RCC 7860 (cell line): ENCODE measurements at regions not wholly inside any gene's neighbourhood (a gene's known extent, or its start where the extent isn't known, plus 50 kb on each side); places are given as distances from the start of the nearest gene placed in this dataset.
"Not testable (repeated sequence)": the region's sequence is repeated elsewhere in the genome, so short reads cannot be mapped to it uniquely, and the experiment has no call there.

Source experiments
- DNase-seq: peaks from one replicate; pipeline ENCODE4 v3.0.0-alpha.2; 2015; ENCODE audit warnings: low spot score
- FAIRE-seq: peaks from 2 replicates; lab custom pipeline; 2012; peaks lifted over from hg19 to GRCh38; lab: Jason Lieb, UNC

DNA sequence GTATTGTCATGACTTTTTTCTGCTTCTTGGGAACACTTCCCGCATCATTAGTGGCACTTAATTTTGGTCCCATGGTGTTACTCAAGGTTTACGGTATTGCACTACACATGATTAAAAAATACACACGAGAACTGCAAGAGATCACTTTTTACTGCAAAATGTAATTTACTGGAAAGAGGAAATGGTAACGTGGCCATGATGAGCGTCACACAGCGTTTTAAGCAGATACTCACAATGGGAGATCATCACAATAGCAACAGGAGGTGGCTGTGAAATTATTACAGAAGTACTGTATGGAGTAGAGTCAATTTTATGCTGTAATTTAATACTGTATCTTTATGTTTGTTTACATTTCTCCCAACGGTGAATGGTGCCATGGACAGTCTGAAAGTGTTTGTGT is 1510.3 kb downstream of the AMY1C start:
- FAIRE-seq: no peak
- no peak for DNase-seq

DNA sequence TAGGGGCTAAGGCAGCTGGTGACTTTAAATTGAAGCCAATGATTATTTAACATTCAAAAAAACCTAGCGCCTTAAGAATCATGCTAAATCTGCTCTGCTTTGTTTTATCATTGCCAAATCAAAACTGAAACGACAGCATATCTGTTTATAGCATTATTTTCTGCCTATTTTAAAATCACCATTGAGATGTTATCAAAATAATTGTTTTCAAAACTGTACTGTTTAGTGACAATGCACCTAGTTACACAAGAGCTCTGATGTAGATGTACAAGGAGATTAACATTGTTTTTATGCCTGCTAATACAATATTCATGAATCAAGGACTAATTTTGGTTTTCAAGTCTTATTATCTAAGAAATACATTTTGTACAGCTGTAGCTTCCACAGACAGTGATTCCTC is 1521.3 kb downstream of the AMY1C start:
- FAIRE-seq (no peak), DNase-seq (no peak)

DNA sequence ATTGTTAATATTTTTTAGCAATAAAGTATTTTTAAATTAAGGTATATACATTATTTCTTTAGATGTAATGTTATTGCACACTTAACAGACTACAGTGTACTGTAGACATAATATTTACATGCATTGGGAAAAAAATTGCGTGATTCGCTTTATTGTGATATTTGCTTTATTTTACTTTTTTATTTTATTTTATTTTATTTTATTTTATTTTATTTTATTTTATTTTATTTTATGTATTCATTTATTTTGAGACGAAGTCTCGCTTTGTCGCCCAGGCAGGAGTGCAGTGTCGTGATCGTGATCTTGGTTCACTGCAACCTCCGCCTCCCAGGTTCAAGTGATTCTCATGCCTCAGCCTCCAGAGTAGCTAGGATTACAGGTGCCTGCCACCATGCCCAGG is 1522.7 kb downstream of the AMY1C start:
- not testable (repeated sequence) for DNase-seq, FAIRE-seq

DNA sequence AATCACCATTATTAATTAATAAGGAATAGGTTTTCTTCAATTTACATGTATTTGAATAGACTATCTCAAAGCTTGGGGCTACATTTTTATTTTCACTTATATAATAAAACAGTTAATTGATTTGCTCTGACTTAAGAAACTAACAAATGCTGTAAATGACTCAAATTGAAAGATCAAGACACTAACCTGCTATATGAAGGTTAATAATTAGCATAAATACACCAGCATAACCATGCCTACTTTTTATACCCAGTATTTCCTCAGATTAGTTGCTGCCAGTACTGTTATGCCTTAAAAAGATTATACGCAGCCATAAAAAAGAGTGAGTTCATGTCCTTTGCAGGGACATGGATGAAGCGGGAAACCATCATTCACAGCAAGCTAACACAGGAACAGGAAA is 1545.1 kb downstream of the AMY1C start:
- DNase-seq (no peak), FAIRE-seq (no peak)

DNA sequence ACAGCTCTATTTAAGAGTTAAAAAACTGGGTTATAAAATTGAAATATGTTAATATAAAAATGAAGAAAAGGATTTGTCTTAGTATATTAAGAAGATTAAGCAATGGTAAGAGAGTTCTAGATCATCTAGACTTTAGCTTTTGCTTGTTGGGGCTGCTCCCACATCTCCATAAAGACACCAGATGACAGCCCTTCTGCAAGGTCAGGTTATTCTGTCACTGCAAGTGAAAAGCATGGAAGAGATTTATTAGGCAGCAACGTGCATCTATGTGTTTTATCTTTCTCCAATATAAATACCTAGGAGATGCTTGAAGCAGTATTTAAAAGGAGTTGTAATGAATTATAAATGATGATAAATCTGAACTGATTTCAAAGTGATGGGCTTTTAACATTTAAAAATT is 1560.4 kb downstream of the AMY1C start:
- DNase-seq: no peak
- no peak for FAIRE-seq

DNA sequence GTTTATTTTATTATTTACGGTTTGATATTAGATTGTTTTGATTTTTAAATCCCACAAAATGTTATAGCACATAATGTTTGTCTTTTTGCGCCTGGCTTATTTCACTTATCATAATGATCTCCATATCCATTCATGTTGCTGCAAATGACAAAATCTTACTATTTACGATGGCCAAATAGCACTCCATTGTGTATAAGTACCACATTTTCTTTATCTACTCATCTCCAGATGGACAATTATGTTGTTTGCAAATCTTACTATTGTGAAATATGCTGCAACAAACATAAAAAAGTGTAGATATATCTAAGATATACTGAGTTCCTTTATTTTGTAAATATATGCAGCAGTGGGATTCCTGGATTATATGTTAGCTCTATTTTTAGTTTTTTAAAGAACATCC is 1568.3 kb downstream of the AMY1C start:
- FAIRE-seq: no peak
- DNase-seq: no peak

DNA sequence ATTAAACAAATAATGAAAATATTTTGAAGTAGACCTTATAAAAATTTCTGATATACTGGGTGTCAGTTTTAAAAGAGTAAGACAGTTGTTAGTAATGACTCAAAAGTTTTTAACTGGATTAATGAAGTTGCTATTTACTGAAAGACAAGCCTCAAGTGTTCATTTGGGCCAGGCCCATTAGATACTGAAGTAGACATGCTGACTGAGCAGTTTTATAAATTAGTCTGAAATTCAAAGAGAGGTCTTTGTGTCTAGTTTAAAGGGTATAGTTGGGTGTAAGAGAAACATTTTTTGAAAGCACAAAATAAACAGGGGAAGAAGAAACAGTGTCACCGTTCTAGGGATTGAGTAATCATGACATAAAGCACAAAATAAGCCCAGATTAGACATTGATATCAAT is 1577.2 kb downstream of the AMY1C start:
- FAIRE-seq (no peak), DNase-seq (no peak)

DNA sequence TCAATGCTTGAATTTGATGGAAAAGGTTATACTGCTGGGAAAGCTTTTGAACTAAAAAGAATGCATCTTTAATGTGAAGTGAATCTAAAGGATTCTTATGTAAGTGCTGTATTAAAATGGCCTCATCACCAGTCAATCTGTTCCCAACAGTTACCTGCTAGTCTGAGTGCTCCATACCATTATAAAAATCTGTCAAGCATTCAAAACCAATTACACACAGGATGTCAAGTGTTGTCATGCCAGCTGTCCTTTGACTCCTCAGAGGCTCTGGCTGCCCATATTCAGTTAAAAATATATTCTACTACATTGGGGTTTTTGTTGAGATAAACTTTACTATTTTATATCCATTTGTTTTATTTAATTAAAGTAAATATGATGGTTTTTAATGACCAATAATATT is 1587.7 kb downstream of the AMY1C start:
- DNase-seq (no peak), FAIRE-seq (no peak)

DNA sequence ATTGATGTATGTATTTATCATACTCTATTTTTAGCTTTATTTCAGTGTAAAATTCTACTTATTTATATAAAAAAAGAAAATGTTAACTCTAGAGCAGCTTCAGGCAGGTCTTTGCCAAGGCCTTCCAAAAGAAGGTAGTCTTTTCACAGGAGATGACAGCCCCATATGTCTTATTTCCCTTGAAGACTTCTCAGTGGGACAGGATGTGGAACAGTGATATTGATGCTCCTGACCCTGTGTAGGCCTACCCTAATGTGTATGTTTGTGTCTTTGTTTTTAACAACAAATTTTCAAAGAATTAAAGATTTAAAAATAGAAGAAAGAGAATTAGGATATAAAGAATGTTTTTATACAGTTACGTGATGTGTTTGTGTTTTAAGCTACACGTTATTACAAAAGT is 1593.6 kb downstream of the AMY1C start:
- DNase-seq: no peak
- no peak for FAIRE-seq

DNA sequence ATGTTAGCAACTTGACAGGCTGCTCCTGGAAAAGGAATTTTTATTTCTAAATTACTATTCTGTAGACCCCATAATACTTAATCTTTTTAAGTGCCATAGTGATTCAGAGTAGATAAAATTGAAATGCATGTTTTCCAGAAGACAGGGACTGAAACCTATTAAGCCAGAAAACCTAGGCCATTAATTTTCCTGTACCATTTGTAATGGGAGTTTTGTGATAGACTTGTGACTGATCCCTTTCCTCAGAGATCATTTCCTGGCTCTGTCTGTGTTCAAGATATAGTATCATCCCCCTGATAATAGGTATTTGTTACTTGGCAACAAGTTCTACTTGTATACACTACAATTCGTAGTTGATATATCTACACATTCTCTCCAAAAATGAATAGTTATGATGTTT is 1609.8 kb downstream of the AMY1C start:
- DNase-seq: no peak
- no peak for FAIRE-seq

DNA sequence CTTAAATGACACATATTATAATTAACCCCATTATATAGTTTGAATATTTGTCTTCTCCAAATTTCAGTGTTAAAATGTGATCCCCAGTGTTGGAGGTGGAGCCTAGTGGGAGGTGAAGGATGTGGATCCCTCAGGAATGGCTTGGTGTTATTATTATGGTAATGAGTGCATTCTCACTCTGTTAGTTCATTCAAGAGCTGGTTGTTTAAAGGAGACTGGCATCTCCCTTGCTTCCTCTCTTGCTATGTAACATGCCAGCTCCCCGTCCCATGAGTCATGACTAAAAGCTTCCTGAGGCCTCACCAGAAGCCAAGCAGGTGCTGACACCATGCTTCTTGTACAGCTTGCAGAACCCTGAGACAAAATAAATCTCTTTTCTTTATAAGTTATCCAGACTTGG is 1612.7 kb downstream of the AMY1C start:
- DNase-seq (no peak), FAIRE-seq (no peak)

DNA sequence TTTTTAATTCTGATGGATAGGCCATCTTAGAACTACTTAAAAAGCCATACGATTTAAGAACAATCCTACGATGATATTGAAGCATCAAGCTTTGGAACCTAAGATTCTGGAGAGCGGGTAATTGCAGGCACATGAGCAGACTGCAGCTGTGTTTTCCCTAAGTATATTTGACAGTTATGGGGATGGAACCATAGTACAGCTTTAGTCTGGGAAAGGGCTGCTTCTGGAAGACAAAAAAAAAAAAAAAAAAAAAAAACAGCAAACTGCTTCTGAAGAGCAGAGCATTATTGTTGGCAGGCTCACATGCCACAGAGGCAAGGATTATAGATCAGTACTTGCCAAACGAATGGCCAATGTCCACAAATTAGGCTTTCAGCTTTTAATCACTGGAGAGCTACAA is 1618.7 kb downstream of the AMY1C start:
- DNase-seq: no peak
- FAIRE-seq: no peak

DNA sequence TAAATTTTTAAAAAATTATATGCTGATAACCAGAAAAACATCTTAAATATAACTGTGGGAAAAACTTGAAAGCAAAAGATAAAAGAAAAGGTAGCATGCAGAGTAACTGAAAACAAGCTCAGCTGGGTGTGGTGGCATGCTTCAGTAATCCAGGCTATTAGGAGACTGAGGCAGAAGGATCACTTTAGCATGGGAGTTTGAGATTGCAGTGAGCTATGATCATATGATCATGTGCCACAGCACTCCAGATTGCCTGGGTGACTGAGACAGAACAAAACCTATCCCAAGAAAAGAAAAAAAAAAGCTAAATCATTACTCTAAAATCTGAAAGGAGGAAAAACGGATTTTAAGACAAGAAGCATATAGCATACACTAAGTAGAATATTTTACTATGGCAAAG is 1624.0 kb downstream of the AMY1C start:
- no peak for DNase-seq
- FAIRE-seq: no peak

DNA sequence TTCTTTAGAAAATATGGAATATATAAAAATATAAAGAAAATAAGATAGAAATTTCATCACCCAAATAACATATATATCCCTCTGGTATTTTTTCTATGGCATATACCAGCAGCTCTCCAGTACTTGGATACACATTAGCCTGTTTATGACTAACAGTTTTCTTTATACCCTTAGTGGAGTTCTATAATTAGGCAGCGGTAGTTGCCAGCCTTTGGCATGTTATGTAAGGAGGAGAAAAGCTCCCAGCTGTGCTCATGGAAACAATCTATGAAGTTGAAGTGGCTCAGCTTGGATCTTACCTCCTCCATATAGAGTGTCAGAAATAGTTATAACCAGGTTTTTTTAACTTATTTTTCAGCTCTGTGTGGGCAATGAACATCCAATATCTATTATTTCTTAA is 1636.8 kb downstream of the AMY1C start:
- DNase-seq (no peak), FAIRE-seq (no peak)

DNA sequence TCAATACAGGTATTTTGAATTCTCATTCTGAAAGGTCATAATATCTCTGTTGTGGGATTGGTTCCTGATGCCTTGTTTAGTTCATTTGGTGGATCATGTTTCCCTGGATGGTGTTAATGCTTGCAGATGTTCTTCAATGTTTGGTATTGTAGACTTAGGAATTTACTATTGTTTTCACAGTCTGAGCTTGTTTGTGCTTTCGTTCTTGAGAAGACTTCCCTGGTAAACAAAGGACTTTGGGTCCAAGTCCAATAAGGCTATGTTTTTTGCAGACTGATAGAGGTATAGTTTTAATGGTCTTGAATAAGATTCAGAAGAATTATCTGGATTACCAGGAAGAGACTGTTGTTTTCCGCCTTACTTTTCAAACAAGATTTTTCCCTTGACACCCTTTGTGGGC is 1646.3 kb downstream of the AMY1C start:
- DNase-seq (no peak), FAIRE-seq (no peak)

DNA sequence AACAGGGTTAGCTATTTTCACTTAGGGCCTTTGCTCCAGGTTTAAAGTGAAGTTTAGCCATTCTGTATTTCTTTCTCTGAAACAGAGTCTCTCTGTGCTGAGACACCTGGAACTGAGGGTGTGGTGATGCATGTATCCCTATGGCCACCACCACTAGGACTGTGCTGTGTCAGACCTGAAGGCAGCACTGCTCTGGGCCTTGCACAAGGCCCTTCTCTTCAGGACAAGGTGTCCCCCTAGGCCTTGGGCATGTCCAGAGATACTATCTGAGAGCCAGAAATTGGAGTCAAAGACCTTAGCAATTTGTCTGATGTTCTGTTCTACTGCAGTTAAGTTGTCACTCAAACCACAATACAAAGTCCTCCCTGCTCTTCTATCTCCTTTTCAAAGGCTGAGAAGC is 1649.2 kb downstream of the AMY1C start:
- FAIRE-seq (no peak), DNase-seq (no peak)

DNA sequence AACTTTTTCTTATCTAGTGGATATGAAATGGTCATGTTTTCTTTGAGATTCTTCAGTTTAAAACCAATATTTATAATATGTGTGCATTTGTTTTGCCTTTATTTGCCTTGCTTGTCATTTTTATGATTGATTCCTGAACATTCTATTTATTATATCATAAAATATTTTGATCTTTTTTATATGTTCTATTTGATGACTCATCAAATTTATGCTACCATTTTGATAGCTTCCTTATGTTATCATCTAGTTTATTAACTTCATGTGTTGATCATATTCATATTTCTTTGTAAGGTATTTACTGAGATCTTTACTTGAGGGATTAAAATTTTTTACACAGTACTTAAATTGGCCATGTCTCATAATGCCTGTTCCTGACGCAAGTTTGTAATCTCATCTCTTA is 1650.0 kb downstream of the AMY1C start:
- DNase-seq (no peak), FAIRE-seq (no peak)

DNA sequence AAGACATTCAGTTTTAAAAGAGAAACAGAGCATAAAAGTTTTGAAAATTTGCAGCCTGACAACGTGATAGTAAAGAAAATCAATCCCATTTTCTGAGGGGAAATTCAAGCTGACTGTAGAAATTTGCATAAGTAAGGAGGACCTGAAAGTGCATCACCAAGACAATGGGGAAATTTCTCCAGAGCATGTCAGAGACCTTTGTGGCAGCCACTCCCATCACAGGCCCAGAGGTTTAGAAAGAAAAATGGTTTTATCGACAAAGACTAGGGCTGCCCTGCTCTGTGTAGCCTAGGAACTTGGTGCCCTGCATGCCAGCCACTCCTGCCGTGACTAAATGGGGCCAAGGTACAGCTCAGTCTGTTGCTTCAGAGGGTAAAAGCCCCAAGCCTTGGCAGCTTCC is 1640.2 kb upstream of the PRMT6 start:
- no peak for FAIRE-seq
- no peak for DNase-seq

DNA sequence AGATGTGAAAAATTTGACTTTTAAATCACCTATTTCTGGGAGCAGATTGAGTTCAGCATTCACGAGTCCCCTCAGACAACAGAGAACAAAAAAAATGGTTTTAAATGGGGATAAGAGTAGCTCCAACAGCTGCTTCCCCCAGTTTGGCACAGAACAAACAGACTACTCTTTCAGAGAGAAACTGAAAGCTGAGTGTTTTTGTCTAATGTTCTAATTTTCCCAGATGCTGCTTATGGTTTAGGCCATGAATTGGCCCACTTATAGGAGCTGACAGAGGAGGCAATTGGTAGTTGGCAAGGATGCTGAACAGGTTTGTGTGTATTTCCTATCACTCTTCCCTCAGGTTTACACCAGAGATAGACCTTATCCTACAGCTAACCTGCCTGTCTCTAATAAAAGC is 1637.4 kb upstream of the PRMT6 start:
- DNase-seq (no peak), FAIRE-seq (no peak)

DNA sequence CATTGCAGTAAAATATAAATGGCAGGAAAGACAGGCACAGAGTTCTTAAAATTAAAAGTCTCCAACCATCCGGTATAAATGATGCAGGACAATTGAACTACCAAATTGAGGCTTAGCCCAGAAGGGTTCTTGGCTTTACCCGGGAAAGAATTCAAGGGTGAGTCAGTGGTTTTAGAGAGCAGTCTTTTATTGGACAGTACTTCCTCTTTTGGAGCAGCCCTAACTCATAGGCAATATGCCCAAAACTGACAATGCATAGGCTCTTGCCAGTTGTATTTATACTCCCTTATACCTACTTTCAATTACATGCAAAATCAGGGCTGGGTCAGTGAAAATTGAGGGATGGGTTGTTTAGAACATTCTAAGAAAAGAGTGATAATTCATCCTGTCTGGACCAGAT is 1628.9 kb upstream of the PRMT6 start:
- DNase-seq: no peak
- FAIRE-seq: no peak

DNA sequence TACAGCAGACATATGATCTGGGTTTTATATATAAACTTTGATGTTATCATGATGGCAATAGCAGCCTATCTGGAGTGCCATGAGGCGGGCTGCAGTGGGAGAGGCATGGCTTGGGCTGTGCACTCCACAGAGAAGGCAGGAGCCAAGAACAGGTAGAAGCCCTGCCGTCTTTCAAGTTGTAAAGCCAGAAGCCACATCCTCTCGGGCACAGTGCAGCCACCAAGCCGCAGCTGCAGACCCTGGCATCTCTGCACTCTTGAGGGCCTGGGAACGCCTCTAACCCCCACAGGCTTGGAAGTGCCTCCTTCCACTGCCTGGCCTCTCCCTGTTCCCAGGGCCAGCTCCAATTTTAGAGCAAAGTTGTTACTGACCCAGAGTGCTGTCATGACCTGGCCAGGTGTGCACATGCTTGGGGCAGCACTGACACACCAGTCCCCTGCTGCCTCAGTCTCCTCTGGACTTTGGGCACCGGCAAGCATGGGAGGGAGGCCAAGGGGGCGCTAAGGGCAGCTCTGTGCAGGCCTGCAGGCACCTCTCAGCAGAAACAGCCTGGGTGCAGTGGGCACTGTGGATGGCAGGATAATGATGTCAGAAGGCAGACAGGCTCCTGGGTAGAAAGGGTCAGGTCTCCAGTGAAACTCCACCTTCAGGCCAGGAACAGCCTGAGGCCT is 1619.8 kb upstream of the PRMT6 start:
- FAIRE-seq: no peak
- DNase-seq: no peak

DNA sequence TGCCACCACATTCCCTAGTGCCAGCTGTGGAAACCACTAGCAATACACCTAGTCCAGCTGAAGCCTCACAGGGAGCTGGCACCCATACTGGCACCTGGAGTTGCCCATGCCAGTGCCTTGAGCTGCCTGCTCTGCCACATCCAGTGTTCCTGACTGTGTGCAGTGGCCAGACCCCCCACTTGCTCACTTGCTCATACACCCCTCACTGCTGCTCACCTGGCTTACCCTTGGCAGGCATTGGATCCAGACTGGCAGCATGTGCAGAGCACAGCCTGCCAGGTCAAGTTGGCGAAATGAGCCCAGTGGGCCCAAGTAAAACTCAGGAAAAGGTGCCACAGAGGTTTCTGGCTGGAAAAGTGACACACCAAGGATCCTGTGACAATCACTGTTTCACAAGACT is 1618.6 kb upstream of the PRMT6 start:
- FAIRE-seq: no peak
- DNase-seq: no peak

DNA sequence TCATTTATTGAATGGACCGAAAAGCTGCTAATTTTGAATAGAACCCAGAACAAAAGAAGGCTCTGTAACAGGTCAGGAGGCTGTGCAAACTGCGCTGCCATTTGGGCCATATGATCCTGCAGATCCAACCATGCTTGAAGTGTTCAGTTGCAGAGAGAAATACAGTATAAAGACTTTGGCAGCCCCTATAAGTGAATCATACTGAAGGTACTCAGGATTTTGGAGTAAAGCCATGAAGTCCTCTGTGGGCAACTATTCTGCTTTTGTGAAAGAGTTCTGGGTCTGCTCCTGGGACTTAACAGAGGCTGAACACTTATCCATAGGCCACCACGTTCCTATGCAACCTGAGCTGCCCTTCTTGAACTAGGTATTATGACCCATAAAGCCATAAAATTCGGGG is 1613.6 kb upstream of the PRMT6 start:
- FAIRE-seq: no peak
- no peak for DNase-seq

DNA sequence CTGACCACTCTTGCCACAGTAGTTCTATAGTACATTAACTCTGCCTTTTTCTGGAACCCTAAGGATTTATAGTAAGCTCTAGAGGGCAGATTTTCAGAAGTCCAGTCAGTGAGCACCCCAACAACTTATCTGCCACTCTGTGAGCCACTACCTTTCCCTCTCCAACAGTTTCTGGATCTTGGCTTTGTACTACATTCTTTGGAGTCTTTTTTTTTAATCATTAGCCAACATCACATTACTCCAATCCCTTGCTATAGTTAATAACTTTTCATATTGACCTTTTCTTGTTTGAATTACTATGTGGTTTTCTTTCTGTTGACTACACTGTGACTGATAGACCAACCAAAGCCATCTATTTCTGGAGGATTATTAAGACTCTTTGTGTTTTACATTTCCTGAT is 1596.7 kb upstream of the PRMT6 start:
- DNase-seq (no peak), FAIRE-seq (peak; percentile 42)
